ENCODE measurements at regions not wholly inside any gene's neighbourhood (a gene's known extent, or its start where the extent isn't known, plus 50 kb on each side); places are given as distances from the start of the nearest gene placed in this dataset.

- DNase-seq = no peak
These were observed 1673.6 kb downstream of the PCDH7 start for GRCh38 chr4:32393806-32394205.

- no peak for DNase-seq
These were observed 1674.1 kb downstream of the PCDH7 start for GRCh38 chr4:32394255-32394654.

- DNase-seq = no peak
These were observed 1676.4 kb downstream of the PCDH7 start for GRCh38 chr4:32396507-32397070.

GRCh38 chr4:32400870-32401269, 1680.7 kb downstream of the PCDH7 start:
- DNase-seq = no peak

- DNase-seq = no peak
These were observed 1697.0 kb downstream of the PCDH7 start for GRCh38 chr4:32417113-32417704.

GRCh38 chr4:32423267-32423666, 1703.1 kb downstream of the PCDH7 start:
- DNase-seq = no peak

- no peak for DNase-seq
These were observed 1705.1 kb downstream of the PCDH7 start for GRCh38 chr4:32425243-32425642.

GRCh38 chr4:32427566-32427965, 1707.4 kb downstream of the PCDH7 start:
- DNase-seq = no peak

GRCh38 chr4:32429151-32429550, 1709.0 kb downstream of the PCDH7 start:
- DNase-seq = no peak

GRCh38 chr4:32435308-32435707, 1715.1 kb downstream of the PCDH7 start:
- DNase-seq = no peak

- DNase-seq = no peak
These were observed 1716.6 kb downstream of the PCDH7 start for GRCh38 chr4:32436816-32437215.

- no peak for DNase-seq
These were observed 1720.2 kb downstream of the PCDH7 start for GRCh38 chr4:32440391-32440790.

- no peak for DNase-seq
These were observed 1734.3 kb downstream of the PCDH7 start for GRCh38 chr4:32454482-32454881.

GRCh38 chr4:32455231-32455630, 1735.1 kb downstream of the PCDH7 start:
- no peak for DNase-seq

GRCh38 chr4:32460972-32461371, 1740.8 kb downstream of the PCDH7 start:
- DNase-seq = no peak

- no peak for DNase-seq
These were observed 1742.8 kb downstream of the PCDH7 start for GRCh38 chr4:32462944-32463343.

GRCh38 chr4:32470087-32470585, 1750.0 kb downstream of the PCDH7 start:
- DNase-seq = no peak

GRCh38 chr4:32472918-32473317, 1752.7 kb downstream of the PCDH7 start:
- DNase-seq = no peak

GRCh38 chr4:32475710-32476109, 1755.5 kb downstream of the PCDH7 start:
- no peak for DNase-seq

GRCh38 chr4:32477518-32477917, 1757.3 kb downstream of the PCDH7 start:
- no peak for DNase-seq

- DNase-seq = peak; percentile 54
These were observed 1765.8 kb downstream of the PCDH7 start for GRCh38 chr4:32485956-32486355.

GRCh38 chr4:32488690-32489089, 1768.5 kb downstream of the PCDH7 start:
- no peak for DNase-seq

GRCh38 chr4:32499171-32499570, 1779.0 kb downstream of the PCDH7 start:
- no peak for DNase-seq

- DNase-seq = no peak
These were observed 1783.1 kb downstream of the PCDH7 start for GRCh38 chr4:32503241-32503640.

- DNase-seq = no peak
These were observed 1785.9 kb downstream of the PCDH7 start for GRCh38 chr4:32506067-32506466.
